Astrocyte (in vitro differentiated cells and primary cell): ENCODE measurements at regions not wholly inside any gene's neighbourhood (a gene's known extent, or its start where the extent isn't known, plus 50 kb on each side); places are given as distances from the start of the nearest gene placed in this dataset.

ENCODE experiments used
- EZH2 ChIP-seq: IDR thresholded peaks from 2 replicates; pipeline ENCODE4 v1.6.1; 2012; ENCODE audit warnings: mild to moderate bottlenecking, low read length, inconsistent platforms; ENCODE audit not compliant: insufficient read depth
- TF ChIP-seq, protein P1 (sequence below): IDR thresholded peaks from 2 replicates; pipeline ENCODE4 v1.5.1; 2011; ENCODE audit warnings: low read depth, mild to moderate bottlenecking, inconsistent platforms, low read length, moderate library complexity; ENCODE audit not compliant: insufficient read depth

DNA sequence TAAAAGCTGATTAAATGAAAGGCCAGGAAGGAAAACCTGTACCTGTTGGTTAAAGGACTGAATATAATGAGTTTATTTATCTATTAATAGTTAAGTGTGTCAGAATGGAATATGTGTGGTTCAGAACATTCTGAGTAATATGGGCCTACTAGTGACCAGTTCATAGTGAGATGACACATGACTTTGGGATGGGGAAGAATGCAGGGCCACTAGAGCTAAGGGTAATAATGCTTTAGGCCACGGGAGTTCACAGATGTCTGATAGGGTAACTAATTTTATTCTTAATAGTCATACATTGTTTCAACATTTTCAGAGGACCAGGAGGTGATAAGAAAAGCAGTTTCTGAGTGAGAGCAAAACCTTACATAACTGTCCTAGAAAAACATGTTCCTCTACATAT, 247.8 kb upstream of the OR4E1 start:
- TF ChIP-seq, protein P1, sequence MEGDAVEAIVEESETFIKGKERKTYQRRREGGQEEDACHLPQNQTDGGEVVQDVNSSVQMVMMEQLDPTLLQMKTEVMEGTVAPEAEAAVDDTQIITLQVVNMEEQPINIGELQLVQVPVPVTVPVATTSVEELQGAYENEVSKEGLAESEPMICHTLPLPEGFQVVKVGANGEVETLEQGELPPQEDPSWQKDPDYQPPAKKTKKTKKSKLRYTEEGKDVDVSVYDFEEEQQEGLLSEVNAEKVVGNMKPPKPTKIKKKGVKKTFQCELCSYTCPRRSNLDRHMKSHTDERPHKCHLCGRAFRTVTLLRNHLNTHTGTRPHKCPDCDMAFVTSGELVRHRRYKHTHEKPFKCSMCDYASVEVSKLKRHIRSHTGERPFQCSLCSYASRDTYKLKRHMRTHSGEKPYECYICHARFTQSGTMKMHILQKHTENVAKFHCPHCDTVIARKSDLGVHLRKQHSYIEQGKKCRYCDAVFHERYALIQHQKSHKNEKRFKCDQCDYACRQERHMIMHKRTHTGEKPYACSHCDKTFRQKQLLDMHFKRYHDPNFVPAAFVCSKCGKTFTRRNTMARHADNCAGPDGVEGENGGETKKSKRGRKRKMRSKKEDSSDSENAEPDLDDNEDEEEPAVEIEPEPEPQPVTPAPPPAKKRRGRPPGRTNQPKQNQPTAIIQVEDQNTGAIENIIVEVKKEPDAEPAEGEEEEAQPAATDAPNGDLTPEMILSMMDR: no peak
- TF ChIP-seq EZH2: no peak
